CD4-positive, alpha-beta T cell (primary cell): ENCODE measurements at regions not wholly inside any gene's neighbourhood (a gene's known extent, or its start where the extent isn't known, plus 50 kb on each side); places are given as distances from the start of the nearest gene placed in this dataset.

ENCODE experiments used
- ATAC-seq: fragments of 200-7000 bp; cut with Tn5 transposase; one replicate; pipeline ENCODE4 v1.10.0; 2022; ENCODE audit warnings: mild to moderate bottlenecking; ENCODE audit not compliant: poor library complexity
- CTCF ChIA-PET: fragments of 350-600 bp; sonication (Branson Sonifier 250); formaldehyde crosslinking; loops from one replicate; lab custom pipeline; 2021; ENCODE audit warnings: antibody characterized with exemption, inconsistent platforms; lab: Charles Lee
- POLR2A ChIA-PET: fragments of 350-600 bp; sonication (Branson Sonifier 250); formaldehyde crosslinking; loops from one replicate; lab custom pipeline; 2021; ENCODE audit warnings: antibody characterized with exemption, inconsistent platforms; lab: Charles Lee
- DNase-seq, 14 experiments: peaks; one replicate each; pipeline ENCODE4 v3.0.0-alpha.2; 2013 to 2020; ENCODE audit warnings: mixed read lengths in 2 of 14
- H3K27ac ChIP-seq, 2 donors: one replicate each; pipeline versions ENCODE4 v1.5.1 to v1.7.0; 2013; ENCODE audit warnings: low read length in 2 of 2, low read depth in 1 of 2, mild to moderate bottlenecking in 1 of 2
- H3K27me3 ChIP-seq, 2 experiments: 1 replicate in 1 of 2; 2 replicates in 1 of 2; pipeline versions ENCODE4 v1.6.1 to v1.7.0; 2013; ENCODE audit warnings: low read length in 2 of 2, control low read depth in 1 of 2, mild to moderate bottlenecking in 1 of 2, moderate library complexity in 1 of 2; ENCODE audit not compliant: insufficient read depth in 2 of 2, control insufficient read depth in 1 of 2
- H3K36me3 ChIP-seq: one replicate; pipeline ENCODE4 v1.6.1; 2013; ENCODE audit warnings: low read length, control low read depth; ENCODE audit not compliant: insufficient read depth
- H3K4me1 ChIP-seq: one replicate; pipeline ENCODE4 v1.6.1; 2013; ENCODE audit warnings: low read length, control low read depth; ENCODE audit not compliant: insufficient read depth
- H3K4me3 ChIP-seq: one replicate; pipeline ENCODE4 v1.5.1; 2013; ENCODE audit warnings: mild to moderate bottlenecking, low read length, moderate library complexity
- H3K9me3 ChIP-seq, 2 experiments: 1 replicate in 1 of 2; 2 replicates in 1 of 2; pipeline versions ENCODE4 v1.6.1 to v1.7.0; 2013; ENCODE audit warnings: low read length in 2 of 2, mild to moderate bottlenecking in 2 of 2, control low read depth in 1 of 2, moderate library complexity in 1 of 2; ENCODE audit not compliant: control insufficient read depth in 1 of 2, insufficient read depth in 1 of 2
- H3K27ac Mint-ChIP-seq: one replicate; pipeline ENCODE4 v1.8.0; 2020; ENCODE audit warnings: mixed read lengths
- H3K27me3 Mint-ChIP-seq: one replicate; pipeline ENCODE4 v1.8.0; 2021; ENCODE audit warnings: mixed read lengths
- H3K36me3 Mint-ChIP-seq: one replicate; pipeline ENCODE4 v1.8.0; 2021; ENCODE audit warnings: low read depth, mixed read lengths
- H3K4me1 Mint-ChIP-seq: one replicate; pipeline ENCODE4 v1.8.0; 2021; ENCODE audit warnings: low read depth, mixed read lengths
- H3K4me3 Mint-ChIP-seq: one replicate; pipeline ENCODE4 v1.8.0; 2020; ENCODE audit warnings: mild to moderate bottlenecking, mixed read lengths
- H3K9me3 Mint-ChIP-seq: one replicate; pipeline ENCODE4 v1.8.0; 2020; ENCODE audit warnings: mixed read lengths
- CTCF ChIP-seq: fragments of 200-600 bp; IDR thresholded peaks from one replicate; pipeline ENCODE4 v1.8.0; 2022; ENCODE audit warnings: antibody characterized with exemption, mild to moderate bottlenecking
- intact Hi-C, 2 experiments: fragments of 100-400 bp; cut with DNase I in 1 of 2; cut with micrococcal nuclease in 1 of 2; formaldehyde crosslinking; loops; one replicate each; pipeline versions ENCODE4 v1.15.1 to v1.9.0; 2023 to 2025; cut with DNase I, micrococcal nuclease

GRCh38 chr11:122430490-122430889 is 225.0 kb upstream of the UBASH3B start:
- Mint-ChIP-seq H3K4me3 (no peak overlapping the region), H3K27me3 (peaks cover 15% of the 10 kb centered on the region), H3K9me3 (no peaks in the 10 kb centered on the region), H3K36me3 (no peaks in the 10 kb centered on the region), H3K4me1 (no peaks in the 10 kb centered on the region), H3K27ac (no peak overlapping the region)
- Histone ChIP-seq H3K4me3 (no peak overlapping the region), H3K4me1 (no peaks in the 10 kb centered on the region), H3K9me3 (no peaks in the 10 kb centered on the region), H3K27ac (no peak overlapping the region), H3K36me3 (no peaks in the 10 kb centered on the region), H3K27me3 (no peaks in the 10 kb centered on the region)
- intact Hi-C loops: no loop called here
- ATAC-seq (no peak), DNase-seq (no peak)
- CTCF ChIA-PET: no interaction called here
- POLR2A ChIA-PET: no interaction called here
- TF ChIP-seq CTCF: no peak

GRCh38 chr11:122426073-122426472 is 229.4 kb upstream of the UBASH3B start:
- H3K4me1 ChIP-seq: no peaks in the 10 kb centered on the region
- Mint-ChIP-seq H3K4me1 (no peaks in the 10 kb centered on the region), H3K9me3 (no peaks in the 10 kb centered on the region), H3K27ac (no peak overlapping the region), H3K36me3 (no peaks in the 10 kb centered on the region), H3K27me3 (peaks cover 5% of the 10 kb centered on the region), H3K4me3 (no peak overlapping the region)
- H3K27me3 ChIP-seq: no peaks in the 10 kb centered on the region
- ChIA-PET CTCF (interaction anchor here (0.6 to 1.1 kb wide), 2 partner anchors 9 to 113 kb away, joined by 3 read pairs; no protein-coding TSS in a partner anchor), POLR2A (no interaction called here)
- no peak for DNase-seq
- no peaks in the 10 kb centered on the region for H3K36me3 ChIP-seq
- no peak overlapping the region for H3K4me3 ChIP-seq
- no peaks in the 10 kb centered on the region for H3K9me3 ChIP-seq
- no peak overlapping the region for H3K27ac ChIP-seq
- no peak for ATAC-seq
- TF ChIP-seq CTCF: no peak
- intact Hi-C loops: no loop called here

DNA sequence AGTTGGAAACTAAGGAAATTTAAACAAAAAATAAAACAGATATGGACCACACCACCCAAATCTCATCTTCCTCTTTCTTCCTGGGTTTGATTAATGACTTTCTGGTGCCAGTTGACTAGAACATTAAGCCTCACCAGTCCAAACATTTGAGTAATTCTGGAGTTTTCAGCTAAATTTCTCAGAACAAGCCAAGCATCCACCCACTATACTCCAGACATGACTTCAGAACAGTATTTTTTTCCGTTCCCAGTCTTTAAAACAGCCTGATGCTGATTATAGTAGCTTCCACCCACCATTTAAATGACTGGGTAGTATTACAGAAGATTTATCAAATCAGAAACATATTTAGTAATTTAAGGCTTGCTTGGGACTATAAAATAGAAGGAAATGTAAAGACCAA is 230.9 kb upstream of the UBASH3B start:
- no peaks in the 10 kb centered on the region for H3K9me3 ChIP-seq
- Mint-ChIP-seq H3K36me3 (no peaks in the 10 kb centered on the region), H3K27me3 (peaks cover 9% of the 10 kb centered on the region), H3K27ac (no peak overlapping the region), H3K4me1 (no peaks in the 10 kb centered on the region), H3K4me3 (no peak overlapping the region), H3K9me3 (no peaks in the 10 kb centered on the region)
- CTCF ChIA-PET: no interaction called here
- H3K27me3 ChIP-seq: no peaks in the 10 kb centered on the region
- no peak overlapping the region for H3K27ac ChIP-seq
- H3K4me1 ChIP-seq: no peaks in the 10 kb centered on the region
- no peak for TF ChIP-seq CTCF
- ATAC-seq: no peak
- no peak for DNase-seq
- intact Hi-C loops: no loop called here
- POLR2A ChIA-PET: no interaction called here
- no peak overlapping the region for H3K4me3 ChIP-seq
- no peaks in the 10 kb centered on the region for H3K36me3 ChIP-seq
